Activated naive CD8-positive, alpha-beta T cell treated with anti-CD3 and anti-CD28 coated beads, Interleukin-2, amount 10 ng/mL, durations not matched to agents 7 days and 5 days (primary cell): ENCODE measurements at regions not wholly inside any gene's neighbourhood (a gene's known extent, or its start where the extent isn't known, plus 50 kb on each side); places are given as distances from the start of the nearest gene placed in this dataset.

Experiments
- ATAC-seq: fragments of 150-1000 bp; cut with Tn5 transposase; one replicate; pipeline ENCODE4 v1.10.0; 2021; ENCODE audit warnings: low read depth, moderate library complexity
- POLR2A ChIA-PET: fragments of 350-600 bp; sonication (Branson Sonifier 250); formaldehyde crosslinking; loops from one replicate; lab custom pipeline; 2021; ENCODE audit warnings: antibody characterized with exemption; lab: Charles Lee
- DNase-seq: peaks from one replicate; pipeline ENCODE4 v3.0.0; 2021
- H3K27ac Mint-ChIP-seq: one replicate; pipeline ENCODE4 v1.8.0; 2022; ENCODE audit warnings: mild to moderate bottlenecking, mixed read lengths
- H3K27me3 Mint-ChIP-seq: one replicate; pipeline ENCODE4 v1.8.0; 2022; ENCODE audit warnings: mild to moderate bottlenecking, moderate library complexity, mixed read lengths
- H3K36me3 Mint-ChIP-seq: one replicate; pipeline ENCODE4 v1.8.0; 2021; ENCODE audit warnings: mild to moderate bottlenecking, mixed read lengths
- H3K4me1 Mint-ChIP-seq: one replicate; pipeline ENCODE4 v1.8.0; 2021; ENCODE audit warnings: mixed read lengths
- H3K4me3 Mint-ChIP-seq: one replicate; pipeline ENCODE4 v1.8.0; 2022; ENCODE audit warnings: mild to moderate bottlenecking, moderate library complexity, mixed read lengths
- H3K9me3 Mint-ChIP-seq: one replicate; pipeline ENCODE4 v1.8.0; 2021; ENCODE audit warnings: mixed read lengths

DNA sequence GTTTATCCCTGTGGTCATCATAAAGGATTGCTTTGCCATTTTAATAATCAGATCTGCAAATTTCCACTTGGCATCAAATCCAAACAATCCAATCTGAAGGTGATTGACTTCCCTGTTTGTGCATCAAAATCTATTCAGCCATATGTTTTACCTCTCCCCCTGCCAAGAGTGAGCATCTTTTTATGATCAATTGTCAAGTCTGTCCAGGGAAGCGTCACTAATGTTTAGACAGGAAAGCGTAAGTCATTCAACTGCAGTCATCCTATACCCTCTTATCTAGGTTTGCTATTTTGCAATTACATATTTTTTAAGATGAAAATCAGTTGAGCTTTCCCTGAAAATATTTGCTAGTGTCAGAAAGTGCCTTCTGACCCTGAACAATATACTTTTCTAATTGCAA, 1224.1 kb upstream of the SEL1L start:
- Mint-ChIP-seq H3K27ac (no peak overlapping the region), H3K9me3 (peaks cover 3% of the 10 kb centered on the region), H3K27me3 (no peaks in the 10 kb centered on the region), H3K4me1 (no peaks in the 10 kb centered on the region), H3K4me3 (no peak overlapping the region), H3K36me3 (no peaks in the 10 kb centered on the region)
- POLR2A ChIA-PET: no interaction called here
- ATAC-seq (no peak), DNase-seq (no peak)

DNA sequence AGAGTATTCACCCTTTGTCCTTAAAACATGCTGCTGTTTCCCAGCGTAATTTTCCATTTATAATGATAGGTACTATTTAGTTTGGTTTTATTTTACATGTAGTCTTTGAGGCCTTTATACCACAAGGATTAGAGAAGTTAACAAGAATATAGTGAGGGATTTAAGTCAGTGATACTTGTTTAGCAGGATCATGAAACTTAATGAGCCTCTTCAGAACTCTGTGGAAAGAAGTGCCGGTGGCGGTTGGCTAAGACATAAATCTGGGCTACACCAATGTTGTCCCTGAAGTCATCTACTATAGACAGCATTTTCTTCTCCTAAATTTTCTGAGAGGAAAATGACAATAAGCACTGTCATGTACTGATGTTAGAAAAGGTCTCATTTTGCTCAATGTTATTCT, 1226.0 kb upstream of the SEL1L start:
- H3K9me3 Mint-ChIP-seq: peaks cover 3% of the 10 kb centered on the region
- no peak overlapping the region for H3K27ac Mint-ChIP-seq
- H3K36me3 Mint-ChIP-seq: no peaks in the 10 kb centered on the region
- no peak for ATAC-seq
- DNase-seq: no peak
- H3K4me3 Mint-ChIP-seq: no peak overlapping the region
- no peaks in the 10 kb centered on the region for H3K27me3 Mint-ChIP-seq
- no peaks in the 10 kb centered on the region for H3K4me1 Mint-ChIP-seq
- POLR2A ChIA-PET: no interaction called here

- ATAC-seq (no peak), DNase-seq (no peak)
- Mint-ChIP-seq H3K4me1 (no peaks in the 10 kb centered on the region), H3K27ac (no peak overlapping the region), H3K36me3 (no peaks in the 10 kb centered on the region), H3K9me3 (no peaks in the 10 kb centered on the region), H3K27me3 (no peaks in the 10 kb centered on the region), H3K4me3 (no peak overlapping the region)
- POLR2A ChIA-PET: no interaction called here
Measured at GRCh38 chr14:82766123-82766522, 1232.5 kb upstream of the SEL1L start.

DNA sequence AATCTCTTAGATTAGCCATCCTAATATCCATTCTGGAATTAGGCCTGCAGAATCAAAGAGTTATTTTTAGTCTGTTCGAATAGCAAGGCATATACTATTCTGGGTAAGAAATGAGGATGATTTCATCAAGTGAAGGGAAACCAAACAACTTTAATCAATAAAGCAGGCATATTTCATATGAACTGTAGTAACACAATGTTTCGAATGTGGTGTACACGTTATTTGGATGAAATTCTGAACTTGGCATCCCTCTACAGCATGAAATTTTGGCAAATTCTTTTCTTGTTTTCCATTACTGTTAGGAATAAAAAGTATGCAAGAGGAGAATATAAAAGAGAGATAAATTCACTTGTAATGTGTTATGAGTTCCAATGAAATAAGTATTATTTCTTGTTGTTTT, 1233.3 kb upstream of the SEL1L start:
- POLR2A ChIA-PET: no interaction called here
- no peak for ATAC-seq
- no peaks in the 10 kb centered on the region for H3K27me3 Mint-ChIP-seq
- H3K27ac Mint-ChIP-seq: no peak overlapping the region
- no peak for DNase-seq
- no peaks in the 10 kb centered on the region for H3K9me3 Mint-ChIP-seq
- H3K4me1 Mint-ChIP-seq: no peaks in the 10 kb centered on the region
- no peaks in the 10 kb centered on the region for H3K36me3 Mint-ChIP-seq
- H3K4me3 Mint-ChIP-seq: no peak overlapping the region

- ATAC-seq: no peak
- no peak overlapping the region for H3K4me3 Mint-ChIP-seq
- no peak for DNase-seq
- H3K27ac Mint-ChIP-seq: no peak overlapping the region
- no peaks in the 10 kb centered on the region for H3K27me3 Mint-ChIP-seq
- no peaks in the 10 kb centered on the region for H3K36me3 Mint-ChIP-seq
- H3K4me1 Mint-ChIP-seq: no peaks in the 10 kb centered on the region
- H3K9me3 Mint-ChIP-seq: peaks cover 6% of the 10 kb centered on the region
- POLR2A ChIA-PET: no interaction called here
Measured at GRCh38 chr14:82776958-82777357, 1243.3 kb upstream of the SEL1L start.

GRCh38 chr14:82778008-82778590, 1244.4 kb upstream of the SEL1L start:
- no peak for DNase-seq
- H3K4me1 Mint-ChIP-seq: no peaks in the 10 kb centered on the region
- no peak overlapping the region for H3K27ac Mint-ChIP-seq
- no peak for ATAC-seq
- POLR2A ChIA-PET: no interaction called here
- no peak overlapping the region for H3K4me3 Mint-ChIP-seq
- H3K27me3 Mint-ChIP-seq: no peaks in the 10 kb centered on the region
- H3K9me3 Mint-ChIP-seq: peaks cover 9% of the 10 kb centered on the region
- no peaks in the 10 kb centered on the region for H3K36me3 Mint-ChIP-seq

DNA sequence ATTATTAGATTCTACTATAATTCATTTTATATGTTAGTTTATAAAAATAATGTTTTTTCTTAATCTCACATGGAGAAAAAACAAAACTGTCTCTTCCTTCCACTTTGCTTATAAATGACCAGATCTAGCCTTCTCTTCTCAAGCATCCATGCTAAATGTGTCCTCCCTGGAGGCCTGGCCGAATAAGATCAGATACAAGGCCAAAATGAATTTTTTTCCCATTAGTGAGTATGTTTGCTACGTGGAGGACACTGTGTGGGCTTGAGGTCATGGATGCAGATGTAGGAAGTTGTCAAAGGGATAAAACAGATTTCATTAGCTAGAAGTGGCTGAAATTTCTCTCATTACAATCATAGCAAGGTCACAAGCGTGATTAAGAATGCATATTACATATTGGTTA, 1244.9 kb upstream of the SEL1L start:
- POLR2A ChIA-PET: no interaction called here
- DNase-seq: no peak

DNA sequence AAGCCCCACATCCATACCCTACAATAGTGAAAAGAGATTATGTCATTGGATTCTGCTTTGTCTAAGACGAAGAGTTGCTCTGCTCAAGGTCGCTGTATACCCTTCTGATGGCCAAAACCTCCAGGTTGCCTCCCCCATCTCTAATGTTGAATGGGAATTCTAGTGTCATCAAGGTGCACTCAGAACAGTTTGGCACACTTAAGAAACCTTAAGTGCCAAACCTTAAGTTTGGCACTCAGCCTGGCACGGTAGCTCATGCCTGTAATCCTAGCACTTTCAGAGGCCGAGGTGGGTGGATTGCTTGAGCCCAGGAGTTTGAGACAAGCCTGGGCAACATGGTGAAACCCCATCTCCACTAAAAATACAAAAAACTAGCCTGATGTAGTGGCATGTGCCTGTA, 1245.6 kb upstream of the SEL1L start:
- POLR2A ChIA-PET: no interaction called here
- DNase-seq: no peak
- no peak overlapping the region for H3K27ac Mint-ChIP-seq
- no peak overlapping the region for H3K4me3 Mint-ChIP-seq
- no peaks in the 10 kb centered on the region for H3K4me1 Mint-ChIP-seq
- no peak for ATAC-seq
- no peaks in the 10 kb centered on the region for H3K36me3 Mint-ChIP-seq
- H3K9me3 Mint-ChIP-seq: peaks cover 7% of the 10 kb centered on the region
- no peaks in the 10 kb centered on the region for H3K27me3 Mint-ChIP-seq

More for the DNA sequence above, 1244.9 kb upstream of the SEL1L start:
- Mint-ChIP-seq H3K27me3 (no peaks in the 10 kb centered on the region), H3K9me3 (peaks cover 9% of the 10 kb centered on the region), H3K4me3 (no peak overlapping the region), H3K27ac (no peak overlapping the region), H3K36me3 (no peaks in the 10 kb centered on the region), H3K4me1 (no peaks in the 10 kb centered on the region)
- no peak for ATAC-seq

DNA sequence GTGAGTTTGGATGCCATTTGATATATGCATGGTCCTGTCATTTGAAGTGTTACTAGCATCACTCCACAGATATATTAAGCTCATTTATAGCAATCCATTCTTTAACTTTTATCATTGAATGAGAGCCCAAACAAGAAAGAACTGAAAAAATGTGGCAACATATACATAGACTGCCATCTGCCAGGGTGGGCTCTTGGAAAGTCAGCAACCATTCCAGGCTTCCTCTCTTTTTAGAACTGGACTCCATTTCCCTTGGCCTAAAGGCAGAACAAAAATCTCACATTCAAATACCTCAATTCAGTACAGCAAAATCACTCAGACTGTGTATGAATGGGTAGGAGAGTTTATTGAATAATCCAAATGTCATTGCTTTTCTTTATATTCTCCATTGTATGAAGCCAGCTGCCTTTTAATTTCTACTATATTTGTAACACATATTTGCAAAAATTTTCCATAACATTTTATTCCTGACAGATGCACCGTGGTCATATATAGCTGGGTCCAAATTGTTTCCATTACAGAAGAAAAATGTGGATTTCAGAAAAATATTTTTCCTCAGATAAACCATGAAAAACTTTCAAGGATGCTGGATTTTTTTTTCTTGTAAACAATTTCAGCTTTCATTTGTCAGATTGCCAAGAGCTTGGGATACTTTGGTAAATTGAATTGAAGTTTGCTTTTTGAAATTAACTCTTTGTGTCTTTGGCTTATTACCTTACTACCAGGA, 1252.3 kb upstream of the SEL1L start:
- Mint-ChIP-seq H3K27me3 (no peaks in the 10 kb centered on the region), H3K27ac (no peak overlapping the region), H3K4me1 (no peaks in the 10 kb centered on the region), H3K9me3 (peaks cover 9% of the 10 kb centered on the region), H3K36me3 (no peaks in the 10 kb centered on the region), H3K4me3 (no peak overlapping the region)
- POLR2A ChIA-PET: no interaction called here
- DNase-seq: no peak
- ATAC-seq: no peak

DNA sequence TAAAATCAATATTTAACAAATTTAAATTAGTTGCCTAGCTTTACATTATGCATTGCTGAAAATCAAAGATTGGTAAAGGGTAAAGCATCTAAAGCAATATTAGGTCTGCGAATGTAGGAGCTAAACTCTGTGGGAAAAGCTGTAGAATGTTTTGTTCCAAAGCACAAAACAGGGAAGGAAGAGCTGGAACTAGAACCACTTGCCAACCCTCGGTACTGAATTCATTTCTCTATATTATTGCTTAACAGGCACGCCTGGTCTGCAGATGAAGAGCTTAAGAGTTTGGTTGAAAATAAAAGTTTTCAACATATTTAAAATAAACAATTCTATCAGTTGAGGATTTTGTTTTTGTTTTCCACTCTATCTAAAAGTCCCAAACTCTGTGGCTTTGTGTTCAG, 1252.8 kb upstream of the SEL1L start:
- POLR2A ChIA-PET: no interaction called here
- Mint-ChIP-seq H3K27ac (no peak overlapping the region), H3K4me1 (no peaks in the 10 kb centered on the region), H3K36me3 (no peaks in the 10 kb centered on the region), H3K9me3 (peaks cover 5% of the 10 kb centered on the region), H3K4me3 (no peak overlapping the region), H3K27me3 (no peaks in the 10 kb centered on the region)
- DNase-seq (no peak), ATAC-seq (no peak)

- H3K36me3 Mint-ChIP-seq: no peaks in the 10 kb centered on the region
- H3K27ac Mint-ChIP-seq: no peak overlapping the region
- no peaks in the 10 kb centered on the region for H3K27me3 Mint-ChIP-seq
- POLR2A ChIA-PET: no interaction called here
- H3K4me1 Mint-ChIP-seq: no peaks in the 10 kb centered on the region
- DNase-seq (no peak), ATAC-seq (no peak)
- no peak overlapping the region for H3K4me3 Mint-ChIP-seq
- H3K9me3 Mint-ChIP-seq: peaks cover 3% of the 10 kb centered on the region
Measured at GRCh38 chr14:82796086-82796485, 1262.4 kb upstream of the SEL1L start.

DNA sequence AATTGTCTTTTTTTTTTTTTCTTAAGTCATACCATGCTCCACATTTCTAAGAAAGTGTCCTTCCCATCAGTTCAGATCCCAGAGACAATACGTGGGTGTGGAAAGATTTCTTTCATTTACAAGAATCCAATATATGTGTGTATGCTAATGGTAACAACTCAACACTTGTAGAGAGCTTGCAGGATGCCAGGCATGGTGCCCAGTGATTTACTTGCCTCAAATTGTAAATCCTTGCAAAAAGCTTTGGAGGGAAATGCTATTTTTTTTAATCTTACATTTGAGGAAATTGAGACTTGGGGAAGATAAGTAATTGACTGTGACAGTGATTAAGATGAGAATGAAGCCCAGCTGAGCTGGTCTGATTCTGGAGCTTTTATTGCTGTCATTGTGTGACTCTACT, 1264.6 kb upstream of the SEL1L start:
- no peak for ATAC-seq
- Mint-ChIP-seq H3K36me3 (no peaks in the 10 kb centered on the region), H3K27ac (no peak overlapping the region), H3K9me3 (peaks cover 6% of the 10 kb centered on the region), H3K4me1 (no peaks in the 10 kb centered on the region), H3K4me3 (no peak overlapping the region), H3K27me3 (no peaks in the 10 kb centered on the region)
- POLR2A ChIA-PET: no interaction called here
- no peak for DNase-seq

- POLR2A ChIA-PET: no interaction called here
- no peaks in the 10 kb centered on the region for H3K36me3 Mint-ChIP-seq
- H3K4me1 Mint-ChIP-seq: no peaks in the 10 kb centered on the region
- no peak overlapping the region for H3K4me3 Mint-ChIP-seq
- ATAC-seq (no peak), DNase-seq (no peak)
- no peaks in the 10 kb centered on the region for H3K27me3 Mint-ChIP-seq
- H3K9me3 Mint-ChIP-seq: peaks cover 5% of the 10 kb centered on the region
- H3K27ac Mint-ChIP-seq: no peak overlapping the region
Measured at GRCh38 chr14:82805892-82806825, 1272.5 kb upstream of the SEL1L start.

DNA sequence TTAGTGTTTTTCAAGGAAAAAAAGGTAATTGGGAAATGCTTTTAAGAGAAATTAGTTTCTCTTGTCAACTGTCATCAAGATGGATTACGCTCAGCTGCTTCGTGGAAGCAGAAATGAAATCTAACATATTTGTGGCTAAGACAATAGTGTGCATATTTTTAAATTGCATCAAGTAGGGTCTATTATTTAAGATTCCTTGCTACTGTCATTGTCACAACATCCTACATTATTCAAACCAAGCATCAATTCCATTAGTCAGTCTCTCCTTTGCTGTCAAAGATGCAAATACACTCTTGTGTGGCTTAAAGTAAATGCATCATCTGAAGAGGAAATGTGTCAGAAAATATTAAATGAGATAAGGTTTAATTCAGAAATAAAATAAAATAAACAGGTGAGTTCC, 1277.6 kb upstream of the SEL1L start:
- peaks cover 4% of the 10 kb centered on the region for H3K9me3 Mint-ChIP-seq
- ATAC-seq (no peak), DNase-seq (no peak)
- no peaks in the 10 kb centered on the region for H3K27me3 Mint-ChIP-seq
- POLR2A ChIA-PET: no interaction called here
- no peak overlapping the region for H3K4me3 Mint-ChIP-seq
- no peaks in the 10 kb centered on the region for H3K4me1 Mint-ChIP-seq
- no peaks in the 10 kb centered on the region for H3K36me3 Mint-ChIP-seq
- H3K27ac Mint-ChIP-seq: no peak overlapping the region
